IMR-90 (cell line): ENCODE measurements at regions not wholly inside any gene's neighbourhood (a gene's known extent, or its start where the extent isn't known, plus 50 kb on each side); places are given as distances from the start of the nearest gene placed in this dataset.

ENCODE experiments used
- ATAC-seq: fragments of 200-7000 bp; cut with Tn5 transposase; 2 replicates; pipeline ENCODE4 v1.9.1; 2020; ENCODE audit warnings: low read depth, mild to moderate bottlenecking, moderate library complexity
- BruUV-seq: library from RNA; stranded (reverse); fragments of 400-500 nt; replicated peaks from 2 replicates; lab custom pipeline; 2021; lab: Mats Ljungman, UMichigan
- CTCF ChIA-PET: fragments of 300-600 bp; formaldehyde crosslinking; extraction: SDS; loops from one replicate; lab custom pipeline; 2021; ENCODE audit warnings: antibody characterized with exemption; lab: Yijun Ruan, JAX
- POLR2A ChIA-PET: fragments of 300-600 bp; sonication (Branson Sonifier 250); formaldehyde crosslinking; loops from one replicate; lab custom pipeline; 2022; ENCODE audit warnings: antibody characterized with exemption; ENCODE audit not compliant: unreplicated experiment; lab: Charles Lee
- DNase-seq: peaks from one replicate; pipeline ENCODE4 v3.0.0; 2013
- H2AFZ ChIP-seq: replicated peaks from 2 replicates; pipeline ENCODE3; 2013; ENCODE audit warnings: low read length, mild to moderate bottlenecking; ENCODE audit not compliant: poor library complexity
- H2AK5ac ChIP-seq: 2 replicates; pipeline ENCODE4 v1.6.1; 2013; ENCODE audit warnings: low read depth, low read length, inconsistent platforms
- H2AK9ac ChIP-seq: replicated peaks from 2 replicates; pipeline ENCODE3; 2013; ENCODE audit warnings: mild to moderate bottlenecking, low read depth, low read length, moderate library complexity; ENCODE audit not compliant: poor library complexity
- H2BK120ac ChIP-seq: 2 replicates; pipeline ENCODE4 v1.6.1; 2013; ENCODE audit warnings: low read depth, low read length, inconsistent platforms
- H2BK15ac ChIP-seq: 3 replicates; pipeline ENCODE4 v1.6.1; 2013; ENCODE audit warnings: low read depth, low read length, inconsistent platforms
- H2BK20ac ChIP-seq: 2 replicates; pipeline ENCODE4 v1.6.1; 2013; ENCODE audit warnings: low read depth, mild to moderate bottlenecking, inconsistent platforms, low read length, moderate library complexity
- H2BK5ac ChIP-seq: 2 replicates; pipeline ENCODE4 v1.6.1; 2013; ENCODE audit warnings: mild to moderate bottlenecking, low read depth, low read length, inconsistent platforms; ENCODE audit not compliant: poor library complexity, severe bottlenecking
- H3K14ac ChIP-seq: replicated peaks from 2 replicates; pipeline ENCODE4 v1.6.1; 2013; ENCODE audit warnings: low read depth, low read length, inconsistent platforms
- H3K18ac ChIP-seq: 2 replicates; pipeline ENCODE4 v1.6.1; 2013; ENCODE audit warnings: low read depth, low read length, control low read depth
- H3K23ac ChIP-seq: 2 replicates; pipeline ENCODE4 v1.6.1; 2013; ENCODE audit warnings: low read depth, low read length, inconsistent platforms
- H3K27ac ChIP-seq: 2 replicates; pipeline ENCODE4 v1.5.1; 2013; ENCODE audit warnings: mild to moderate bottlenecking, control low read depth, low read length; ENCODE audit not compliant: insufficient read depth
- H3K27me3 ChIP-seq: 2 replicates; pipeline ENCODE4 v1.6.1; 2013; ENCODE audit warnings: low read length; ENCODE audit not compliant: control insufficient read depth, insufficient read depth
- H3K36me3 ChIP-seq: 2 replicates; pipeline ENCODE4 v1.6.1; 2013; ENCODE audit warnings: low read length, mixed read lengths; ENCODE audit not compliant: control insufficient read depth, insufficient read depth
- H3K4ac ChIP-seq: 2 replicates; pipeline ENCODE4 v1.6.1; 2013; ENCODE audit warnings: low read depth, low read length, inconsistent platforms
- H3K4me1 ChIP-seq: 2 replicates; pipeline ENCODE4 v1.6.1; 2013; ENCODE audit warnings: low read length, mixed read lengths; ENCODE audit not compliant: control insufficient read depth, insufficient read depth
- H3K4me2 ChIP-seq: 2 replicates; pipeline ENCODE4 v1.6.1; 2013; ENCODE audit warnings: low read depth, mild to moderate bottlenecking, control low read depth, low read length, moderate library complexity
- H3K4me3 ChIP-seq: 2 replicates; pipeline ENCODE4 v1.5.1; 2013; ENCODE audit warnings: low read depth, mild to moderate bottlenecking, control low read depth, low read length, moderate library complexity; ENCODE audit not compliant: insufficient read depth
- H3K56ac ChIP-seq: 2 replicates; pipeline ENCODE4 v1.6.1; 2013; ENCODE audit warnings: low read length, inconsistent platforms; ENCODE audit not compliant: insufficient read depth; ENCODE audit errors: extremely low read depth
- H3K79me1 ChIP-seq, 2 experiments: 2 replicates each; pipeline ENCODE4 v1.6.1; 2013; ENCODE audit warnings: low read length in 2 of 2, inconsistent platforms in 1 of 2, low read depth in 1 of 2
- H3K9ac ChIP-seq: 2 replicates; pipeline ENCODE4 v1.6.1; 2013; ENCODE audit warnings: low read depth, low read length, control low read depth
- H3K9me1 ChIP-seq: 2 replicates; pipeline ENCODE4 v1.6.1; 2013; ENCODE audit warnings: low read length, inconsistent platforms; ENCODE audit not compliant: insufficient read depth
- H3K9me3 ChIP-seq: 2 replicates; pipeline ENCODE4 v1.6.1; 2013; ENCODE audit warnings: low read length; ENCODE audit not compliant: control insufficient read depth, insufficient read depth
- H4K20me1 ChIP-seq: 2 replicates; pipeline ENCODE4 v1.6.1; 2013; ENCODE audit warnings: low read length, inconsistent platforms; ENCODE audit not compliant: insufficient read depth
- H4K5ac ChIP-seq: 2 replicates; pipeline ENCODE4 v1.6.1; 2013; ENCODE audit warnings: mild to moderate bottlenecking, low read depth, low read length, control low read depth
- H4K8ac ChIP-seq, 2 experiments: 2 replicates each; pipeline ENCODE4 v1.6.1; 2013; ENCODE audit warnings: low read depth in 2 of 2, low read length in 2 of 2, control low read depth in 1 of 2, inconsistent platforms in 1 of 2
- H4K91ac ChIP-seq: 2 replicates; pipeline ENCODE4 v1.6.1; 2013; ENCODE audit warnings: low read depth, low read length, inconsistent platforms; ENCODE audit not compliant: insufficient read depth
- CEBPB ChIP-seq: IDR thresholded peaks from 2 replicates; pipeline ENCODE4 v1.6.1; 2012; ENCODE audit warnings: low read depth, low read length, improper control_type of control experiment
- CHD1 ChIP-seq: IDR thresholded peaks from 2 replicates; pipeline ENCODE4 v1.6.1; 2012; ENCODE audit warnings: low read depth, low read length, improper control_type of control experiment
- MAZ ChIP-seq: IDR thresholded peaks from 2 replicates; pipeline ENCODE4 v1.6.1; 2012; ENCODE audit warnings: low read depth, mild to moderate bottlenecking, low read length, improper control_type of control experiment, moderate library complexity, borderline replicate concordance
- MXI1 ChIP-seq: IDR thresholded peaks from 2 replicates; pipeline ENCODE4 v1.6.1; 2012; ENCODE audit warnings: low read depth, mild to moderate bottlenecking, low read length, moderate library complexity, borderline replicate concordance
- POLR2A ChIP-seq: IDR thresholded peaks from 2 replicates; pipeline ENCODE4 v1.6.1; 2012; ENCODE audit warnings: mild to moderate bottlenecking, low read depth, low read length
- WGBS, 2 experiments: methylation state at CpG; one replicate each; pipeline versions ENCODE4 v1.1.5 to v1.1.7; 2013; ENCODE audit warnings: missing lambda C conversion rate in 2 of 2; ENCODE audit not compliant: insufficient read length in 1 of 2; ENCODE audit errors: extremely low coverage in 2 of 2; 5-methylcytosine and 5-hydroxymethylcytosine counted together
- dilution Hi-C: fragments of 300-500 bp; cut with HindIII; formaldehyde crosslinking; loops from one replicate; pipeline ENCODE4 v1.14.3; 2018; ENCODE audit warnings: low sequenced_read_pairs; ENCODE audit not compliant: unreplicated experiment
- in situ Hi-C: fragments of 300-500 bp; cut with MboI; formaldehyde crosslinking; loops from 3 replicates; pipeline ENCODE4 v1.14.3; 2019; ENCODE audit warnings: low sequenced_read_pairs, inconsistent platforms, mixed read lengths
- intact Hi-C: fragments of 100-400 bp; cut with micrococcal nuclease; formaldehyde crosslinking; loops from 2 replicates; pipeline ENCODE4 v1.10.0; 2022
- TF ChIP-seq, protein P1 (sequence below): conservative IDR thresholded peaks from 2 replicates; pipeline ENCODE4 v1.5.1; 2012; ENCODE audit warnings: mild to moderate bottlenecking, low read depth, low read length, improper control_type of control experiment

DNA sequence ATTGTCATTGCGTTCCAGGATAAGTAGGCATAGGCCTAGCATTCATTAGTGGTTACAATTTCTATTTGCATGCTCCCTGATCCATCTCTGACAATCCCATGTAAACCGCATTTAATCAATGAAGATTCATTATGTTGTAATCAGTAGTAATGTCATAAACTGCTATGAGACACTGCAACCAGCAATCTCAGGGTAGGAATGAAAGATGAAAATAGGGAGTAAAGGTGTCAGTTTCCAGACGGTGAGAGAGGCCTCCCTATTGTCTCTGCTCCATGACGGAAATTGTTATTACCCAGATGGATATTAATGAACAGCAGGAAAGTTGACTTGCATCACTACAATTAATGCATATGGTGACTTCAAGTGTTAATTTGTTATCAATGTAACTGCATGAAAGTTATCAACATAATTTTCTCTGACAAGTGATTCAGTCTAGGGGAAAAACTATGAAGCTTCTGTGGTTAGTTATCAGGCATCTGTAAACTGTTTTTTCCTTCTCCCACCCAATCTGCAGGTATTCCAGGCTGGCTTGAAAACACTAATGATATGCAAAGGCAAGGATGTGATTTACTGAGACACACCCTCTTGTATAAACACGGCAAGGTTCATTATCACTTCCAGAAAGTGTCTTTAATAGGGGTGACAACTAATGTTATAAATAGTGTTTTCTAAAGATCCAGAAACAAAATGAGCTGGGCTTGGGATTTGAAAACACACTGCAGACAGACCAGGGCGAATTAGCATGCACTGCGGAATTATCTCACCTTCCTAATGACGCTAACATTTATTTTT is 73.5 kb downstream of the ZNF622 start:
- in situ Hi-C loops (no loop called here), intact Hi-C loops (no loop called here), dilution Hi-C loops (no loop called here)
- no peaks in the 10 kb centered on the region for H3K79me1 ChIP-seq
- H4K20me1 ChIP-seq = no peaks in the 10 kb centered on the region
- H4K8ac ChIP-seq = no peak overlapping the region
- H2AFZ ChIP-seq = no peak overlapping the region
- H3K4me2 ChIP-seq = no peak overlapping the region
- H2AK5ac ChIP-seq = no peak overlapping the region
- no TSS peak for BruUV-seq
- H2BK15ac ChIP-seq = no peak overlapping the region
- no peak overlapping the region for H3K56ac ChIP-seq
- H3K27ac ChIP-seq = no peak overlapping the region
- no peak overlapping the region for H4K5ac ChIP-seq
- TF ChIP-seq, protein P1, sequence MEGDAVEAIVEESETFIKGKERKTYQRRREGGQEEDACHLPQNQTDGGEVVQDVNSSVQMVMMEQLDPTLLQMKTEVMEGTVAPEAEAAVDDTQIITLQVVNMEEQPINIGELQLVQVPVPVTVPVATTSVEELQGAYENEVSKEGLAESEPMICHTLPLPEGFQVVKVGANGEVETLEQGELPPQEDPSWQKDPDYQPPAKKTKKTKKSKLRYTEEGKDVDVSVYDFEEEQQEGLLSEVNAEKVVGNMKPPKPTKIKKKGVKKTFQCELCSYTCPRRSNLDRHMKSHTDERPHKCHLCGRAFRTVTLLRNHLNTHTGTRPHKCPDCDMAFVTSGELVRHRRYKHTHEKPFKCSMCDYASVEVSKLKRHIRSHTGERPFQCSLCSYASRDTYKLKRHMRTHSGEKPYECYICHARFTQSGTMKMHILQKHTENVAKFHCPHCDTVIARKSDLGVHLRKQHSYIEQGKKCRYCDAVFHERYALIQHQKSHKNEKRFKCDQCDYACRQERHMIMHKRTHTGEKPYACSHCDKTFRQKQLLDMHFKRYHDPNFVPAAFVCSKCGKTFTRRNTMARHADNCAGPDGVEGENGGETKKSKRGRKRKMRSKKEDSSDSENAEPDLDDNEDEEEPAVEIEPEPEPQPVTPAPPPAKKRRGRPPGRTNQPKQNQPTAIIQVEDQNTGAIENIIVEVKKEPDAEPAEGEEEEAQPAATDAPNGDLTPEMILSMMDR = no peak
- TF ChIP-seq CEBPB = no peak
- no peak for TF ChIP-seq MAZ
- TF ChIP-seq MXI1 = no peak
- TF ChIP-seq CHD1 = no peak
- TF ChIP-seq POLR2A = no peak
- H3K9me1 ChIP-seq = no peaks in the 10 kb centered on the region
- no peak overlapping the region for H3K4ac ChIP-seq
- no peak overlapping the region for H2BK5ac ChIP-seq
- no peaks in the 10 kb centered on the region for H3K4me1 ChIP-seq
- POLR2A ChIA-PET = interaction anchor here (0.5 kb wide), 1 partner anchor 353 kb away, joined by 4 read pairs; no protein-coding TSS in a partner anchor
- ATAC-seq = no peak
- no peak overlapping the region for H3K23ac ChIP-seq
- no peak overlapping the region for H3K4me3 ChIP-seq
- H3K9me3 ChIP-seq = no peaks in the 10 kb centered on the region
- no peak overlapping the region for H2BK20ac ChIP-seq
- no peak overlapping the region for H2BK120ac ChIP-seq
- no peak overlapping the region for H4K91ac ChIP-seq
- H3K36me3 ChIP-seq = no peaks in the 10 kb centered on the region
- no peaks in the 10 kb centered on the region; the same call in 1 of the 2 replicates for H3K27me3 ChIP-seq
- CTCF ChIA-PET = no interaction called here
- H2AK9ac ChIP-seq = no peak overlapping the region
- no peak for DNase-seq
- no peak overlapping the region for H3K9ac ChIP-seq
- no peak overlapping the region for H3K14ac ChIP-seq
- H3K18ac ChIP-seq = no peak overlapping the region
- no CpG with 5 or more reads among the region's 8 CpGs for WGBS, 2 experiments
